ENCODE measurements at regions not wholly inside any gene's neighbourhood (a gene's known extent, or its start where the extent isn't known, plus 50 kb on each side); places are given as distances from the start of the nearest gene placed in this dataset.
"Not testable (repeated sequence)": the region's sequence is repeated elsewhere in the genome, so short reads cannot be mapped to it uniquely, and the experiment has no call there.

- DNase-seq (ENCODE audit: low spot score), result no peak
These were observed 94.7 kb upstream of the PWP1 start for GRCh38 chr12:107590814-107591375.

DNA sequence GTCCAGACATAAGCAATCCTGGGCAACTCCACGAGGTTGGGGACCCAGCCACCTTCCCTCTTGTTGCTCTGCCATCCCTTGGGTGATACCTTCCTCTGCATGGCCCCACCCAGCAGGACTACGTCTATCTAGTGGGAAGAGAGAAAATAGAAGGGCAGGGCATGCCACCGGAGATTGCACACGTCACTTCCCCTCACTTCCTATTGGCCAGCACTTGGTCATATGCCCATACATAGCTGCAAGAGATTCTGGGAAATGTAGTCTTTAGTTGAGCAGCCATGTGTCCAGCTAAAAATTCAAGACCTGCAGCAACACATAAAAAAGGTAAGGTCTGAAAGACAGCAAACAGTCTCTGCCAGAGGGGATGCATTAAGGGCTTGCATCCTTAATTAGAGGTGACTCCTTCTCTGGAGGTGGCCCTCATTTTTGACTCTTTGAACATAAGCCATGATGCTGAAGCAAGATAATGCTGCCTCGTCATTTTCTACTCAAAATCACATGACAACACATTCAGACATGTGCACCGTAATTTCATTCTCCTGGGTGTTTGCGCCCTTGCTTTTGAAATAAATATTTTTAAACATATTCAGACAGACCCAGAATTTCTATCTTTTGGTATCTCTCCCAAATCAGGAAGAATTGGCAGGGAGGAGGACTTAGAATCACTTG is 91.8 kb upstream of the PWP1 start:
- DNase-seq (ENCODE audit: low spot score), result no peak

- peak; percentile 28 for DNase-seq (ENCODE audit: low spot score)
These were observed 90.6 kb upstream of the PWP1 start for GRCh38 chr12:107594995-107595394.

- DNase-seq (ENCODE audit: low spot score), result peak; percentile 65
These were observed 87.7 kb upstream of the PWP1 start for GRCh38 chr12:107597695-107598410.

DNA sequence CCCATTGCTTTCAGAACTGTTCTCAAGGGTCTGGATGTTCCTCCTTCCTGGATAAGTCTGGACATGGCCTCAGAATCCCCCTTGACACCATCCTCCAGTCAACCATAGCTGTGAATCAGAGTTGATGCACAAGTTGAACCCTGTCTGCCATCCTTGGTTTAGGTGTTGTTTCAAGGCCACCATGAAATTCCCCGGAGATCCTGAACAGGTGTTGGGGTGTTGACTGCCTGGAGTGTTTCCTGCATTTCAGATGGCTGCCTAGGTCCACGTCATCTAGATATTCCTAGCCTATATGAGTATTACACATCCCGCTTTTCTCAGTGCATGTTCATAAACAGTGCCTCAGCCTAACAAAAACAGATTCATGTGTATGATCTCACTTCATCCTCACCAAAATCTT is 86.7 kb upstream of the PWP1 start:
- DNase-seq (ENCODE audit: low spot score), result no peak

DNA sequence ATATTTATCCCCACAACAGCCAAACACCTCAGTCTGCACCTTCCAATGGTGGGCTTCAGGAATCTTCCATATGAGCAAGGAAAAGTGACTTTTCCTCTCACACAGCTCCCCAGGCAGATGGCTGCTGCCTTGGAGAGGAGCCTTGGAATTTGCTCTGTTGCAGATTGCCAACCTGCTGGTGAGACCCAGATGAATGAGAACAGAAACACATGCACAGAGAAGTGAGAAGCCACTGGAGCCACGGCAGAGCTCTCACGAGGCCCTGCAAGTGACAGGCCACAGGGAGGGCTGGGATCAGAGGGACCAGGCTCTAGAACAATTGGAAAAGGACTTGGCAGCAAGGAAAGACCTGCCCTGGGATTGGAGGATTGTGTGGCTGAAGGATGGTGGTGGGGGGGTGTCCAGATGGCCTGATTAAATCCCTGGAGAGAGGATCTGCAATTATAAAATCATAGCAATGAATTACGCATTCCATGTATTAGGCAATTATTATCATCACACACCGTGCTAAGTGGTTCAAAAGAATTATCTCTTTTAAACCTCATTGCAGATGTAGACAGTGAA is 84.9 kb upstream of the PWP1 start:
- no peak for DNase-seq (ENCODE audit: low spot score)

DNA sequence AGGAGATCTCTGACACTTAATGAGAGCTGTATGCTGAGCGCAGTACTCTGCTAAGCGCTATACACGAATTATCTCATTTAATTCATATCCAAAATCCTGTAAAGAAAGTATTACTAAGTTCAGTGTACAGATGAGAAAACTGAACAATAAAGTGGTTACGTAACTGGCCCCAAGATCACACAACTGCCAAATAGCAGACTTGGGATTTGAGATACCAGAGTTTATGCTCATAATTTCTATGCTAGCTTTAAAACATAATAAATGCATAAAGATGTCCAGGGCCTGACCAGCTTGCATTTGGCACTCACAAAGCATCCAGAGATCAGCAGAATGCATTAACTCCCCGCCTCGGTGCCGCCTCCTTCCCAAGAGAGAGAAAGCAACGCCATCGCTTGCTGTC is 83.2 kb upstream of the PWP1 start:
- no peak for DNase-seq (ENCODE audit: low spot score)

DNA sequence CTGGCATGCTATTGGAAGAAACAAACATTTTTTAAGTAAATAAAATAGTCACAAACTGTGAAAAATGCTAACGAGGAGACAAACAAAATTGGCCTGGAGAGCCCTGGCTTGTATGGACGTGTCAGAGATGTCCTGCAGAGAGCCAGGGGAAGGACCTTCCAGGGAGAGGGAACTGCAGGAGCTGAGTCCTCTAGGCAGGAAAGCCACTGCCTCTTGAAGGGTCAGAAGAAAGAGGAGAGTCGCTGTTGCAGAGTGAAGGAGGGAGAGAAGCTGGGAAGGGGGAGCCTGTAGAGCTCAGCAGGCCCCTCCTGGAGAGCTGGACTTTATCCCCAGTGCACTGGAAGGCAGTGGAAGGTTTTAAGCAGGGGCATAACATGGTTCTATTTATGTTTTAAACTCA is 80.3 kb upstream of the PWP1 start:
- no peak for DNase-seq (ENCODE audit: low spot score)

- DNase-seq (ENCODE audit: low spot score), result peak; percentile 83
These were observed 77.9 kb upstream of the PWP1 start for GRCh38 chr12:107607464-107608392.

- DNase-seq (ENCODE audit: low spot score), result not testable (repeated sequence)
These were observed 76.8 kb upstream of the PWP1 start for GRCh38 chr12:107608779-107609178.

GRCh38 chr12:107610021-107610859 is 75.4 kb upstream of the PWP1 start:
- peak; percentile 32 for DNase-seq (ENCODE audit: low spot score)

DNA sequence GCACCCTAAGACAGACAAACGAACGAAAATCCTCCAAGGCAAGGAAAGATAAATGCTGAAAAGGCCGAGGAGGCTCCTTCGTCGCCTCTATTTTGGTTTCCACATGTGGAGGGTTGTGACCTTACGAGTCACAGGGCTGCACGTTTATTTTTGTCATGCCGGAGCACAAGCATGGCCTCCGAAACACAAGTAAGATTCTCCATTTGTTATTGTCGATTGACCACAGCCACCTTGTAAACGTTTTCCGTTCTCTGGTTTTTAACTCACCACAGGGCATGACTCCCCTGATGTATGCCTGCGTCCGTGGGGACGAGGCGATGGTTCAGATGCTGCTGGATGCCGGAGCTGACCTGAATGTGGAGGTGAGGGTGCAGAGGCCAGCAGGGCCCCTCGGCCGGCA is 73.1 kb upstream of the PWP1 start:
- no peak for DNase-seq (ENCODE audit: low spot score)

- DNase-seq (ENCODE audit: low spot score), result no peak
These were observed 68.7 kb upstream of the PWP1 start for GRCh38 chr12:107616941-107617340.

DNA sequence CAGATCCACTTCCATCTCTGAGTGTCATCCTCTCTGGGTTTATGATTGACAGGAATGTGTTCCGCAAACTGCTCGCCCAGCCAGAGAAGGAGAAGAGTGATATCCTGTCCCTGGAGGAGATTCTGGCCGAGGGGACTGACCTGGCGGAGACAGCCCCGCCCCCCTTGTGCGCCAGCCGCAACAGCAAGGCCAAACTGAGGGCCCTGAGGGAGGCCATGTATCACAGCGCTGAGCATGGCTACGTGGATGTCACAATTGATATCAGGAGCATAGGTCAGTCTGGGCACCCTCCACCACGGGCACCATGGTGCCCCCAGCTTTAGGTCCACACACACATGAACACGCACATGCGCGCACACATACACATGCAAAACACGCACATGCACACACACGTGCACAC is 67.5 kb upstream of the PWP1 start:
- no peak for DNase-seq (ENCODE audit: low spot score)

DNA sequence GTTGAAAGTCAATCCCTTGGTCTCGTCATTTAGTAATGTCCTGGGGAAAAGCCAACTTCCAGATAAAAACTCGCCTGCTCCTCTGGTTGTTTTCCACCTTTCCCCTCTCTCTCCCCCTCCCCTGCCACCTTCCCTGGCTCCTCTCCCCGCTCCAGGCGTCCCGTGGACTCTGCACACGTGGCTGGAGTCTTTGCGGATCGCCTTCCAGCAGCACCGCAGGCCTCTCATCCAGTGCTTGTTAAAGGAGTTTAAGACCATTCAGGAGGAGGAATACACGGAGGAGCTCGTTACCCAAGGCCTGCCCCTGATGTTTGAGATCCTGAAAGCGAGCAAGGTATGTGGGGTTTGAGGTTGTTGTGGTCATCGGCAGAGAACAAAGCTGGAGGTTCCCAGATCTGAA is 65.8 kb upstream of the PWP1 start:
- no peak for DNase-seq (ENCODE audit: low spot score)

DNA sequence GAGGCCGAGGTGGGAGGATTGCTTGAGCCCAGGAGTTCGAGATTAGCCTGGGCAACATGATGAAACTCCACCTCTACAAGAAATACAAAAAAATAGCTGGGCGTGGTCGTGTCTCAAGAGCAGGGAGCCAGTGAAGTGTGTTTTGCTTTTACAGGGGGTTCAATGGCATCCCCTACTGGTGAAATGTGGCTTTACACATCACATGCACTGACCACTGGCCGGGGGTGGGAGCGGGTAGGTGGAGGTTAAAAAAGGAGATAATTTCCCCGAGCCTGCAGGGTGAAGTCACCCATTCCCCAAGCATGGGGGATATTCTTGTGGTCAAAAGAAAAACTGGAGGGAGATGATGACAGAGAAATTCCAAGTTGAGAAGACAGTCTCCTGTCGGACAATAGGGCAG is 63.6 kb upstream of the PWP1 start:
- peak; percentile 44 for DNase-seq (ENCODE audit: low spot score)

DNA sequence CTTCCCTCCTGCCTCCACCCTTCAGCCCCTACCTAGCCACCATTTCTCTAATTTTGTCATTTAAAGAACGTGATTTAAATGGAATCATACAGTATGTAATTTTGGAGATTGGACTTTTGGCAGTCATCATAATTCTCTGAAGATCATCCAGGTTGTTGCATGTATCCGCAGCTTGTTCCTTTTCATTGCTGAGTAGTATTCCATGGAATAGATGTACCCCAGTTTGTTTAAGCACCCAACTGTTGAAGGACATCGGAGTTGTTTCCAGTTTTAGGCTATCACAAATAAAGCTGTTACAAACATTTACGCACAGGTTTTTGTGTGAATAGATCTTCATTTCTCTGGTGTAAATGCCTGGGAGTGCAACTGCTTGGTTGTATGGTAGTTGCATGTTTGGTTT is 61.1 kb upstream of the PWP1 start:
- DNase-seq (ENCODE audit: low spot score), result no peak

GRCh38 chr12:107631715-107632114 is 53.9 kb upstream of the PWP1 start:
- peak; percentile 2 for DNase-seq (ENCODE audit: low spot score)

- DNase-seq (ENCODE audit: low spot score), result no peak
These were observed 53.4 kb upstream of the PWP1 start for GRCh38 chr12:107632246-107632645.

GRCh38 chr12:107634530-107634929 is 51.1 kb upstream of the PWP1 start:
- no peak for DNase-seq (ENCODE audit: low spot score)

- DNase-seq (ENCODE audit: low spot score), result peak; percentile 14
These were observed 50.5 kb upstream of the PWP1 start for GRCh38 chr12:107635139-107635538.
